ENCODE measurements at regions not wholly inside any gene's neighbourhood (a gene's known extent, or its start where the extent isn't known, plus 50 kb on each side); places are given as distances from the start of the nearest gene placed in this dataset.

DNA sequence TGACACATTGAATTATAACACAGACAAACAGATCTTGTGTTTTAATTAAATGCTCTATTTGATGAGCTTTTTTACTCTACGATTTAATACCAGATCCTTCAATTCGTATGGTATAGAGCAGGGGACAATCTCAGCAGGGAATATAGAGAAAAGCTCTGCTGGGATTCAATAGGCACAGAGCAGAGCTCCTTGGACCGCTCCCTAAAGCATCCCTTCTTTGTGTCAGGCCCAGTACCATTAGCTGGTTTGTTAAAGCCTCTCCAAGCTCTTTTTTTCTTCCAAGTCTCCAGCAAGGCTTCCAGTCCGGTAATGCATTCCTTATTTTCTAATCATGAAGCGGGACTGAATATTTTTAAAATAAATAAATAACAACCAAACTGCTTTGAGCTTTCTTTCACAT is 466.0 kb downstream of the NR4A2 start (continued):
- TF ChIP-seq FOSL1 (IDR thresholded peaks at IDR 0.05; ENCODE audit: insufficient read depth, low read depth, low read length) (no peak), SUZ12 (IDR thresholded peaks at IDR 0.05; ENCODE audit: low read length) (no peak)
- TF ChIP-seq, protein P1, sequence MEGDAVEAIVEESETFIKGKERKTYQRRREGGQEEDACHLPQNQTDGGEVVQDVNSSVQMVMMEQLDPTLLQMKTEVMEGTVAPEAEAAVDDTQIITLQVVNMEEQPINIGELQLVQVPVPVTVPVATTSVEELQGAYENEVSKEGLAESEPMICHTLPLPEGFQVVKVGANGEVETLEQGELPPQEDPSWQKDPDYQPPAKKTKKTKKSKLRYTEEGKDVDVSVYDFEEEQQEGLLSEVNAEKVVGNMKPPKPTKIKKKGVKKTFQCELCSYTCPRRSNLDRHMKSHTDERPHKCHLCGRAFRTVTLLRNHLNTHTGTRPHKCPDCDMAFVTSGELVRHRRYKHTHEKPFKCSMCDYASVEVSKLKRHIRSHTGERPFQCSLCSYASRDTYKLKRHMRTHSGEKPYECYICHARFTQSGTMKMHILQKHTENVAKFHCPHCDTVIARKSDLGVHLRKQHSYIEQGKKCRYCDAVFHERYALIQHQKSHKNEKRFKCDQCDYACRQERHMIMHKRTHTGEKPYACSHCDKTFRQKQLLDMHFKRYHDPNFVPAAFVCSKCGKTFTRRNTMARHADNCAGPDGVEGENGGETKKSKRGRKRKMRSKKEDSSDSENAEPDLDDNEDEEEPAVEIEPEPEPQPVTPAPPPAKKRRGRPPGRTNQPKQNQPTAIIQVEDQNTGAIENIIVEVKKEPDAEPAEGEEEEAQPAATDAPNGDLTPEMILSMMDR (IDR thresholded peaks at IDR 0.05; ENCODE audit: control extremely low read depth in 1 of 3, insufficient read depth in 1 of 3, low read depth in 1 of 3, low read length in 3 of 3) = no peak

All from H1 (cell line).